ENCODE measurements at regions not wholly inside any gene's neighbourhood (a gene's known extent, or its start where the extent isn't known, plus 50 kb on each side); places are given as distances from the start of the nearest gene placed in this dataset.

- no peak for DNase-seq
Observed at GRCh38 chr20:60529149-60529548, 570.9 kb downstream of the CDH26 start.

- no peak for DNase-seq
Observed at GRCh38 chr20:60535211-60535610, 577.0 kb downstream of the CDH26 start.

- DNase-seq: no peak
Observed at GRCh38 chr20:60540591-60540990, 582.4 kb downstream of the CDH26 start.

GRCh38 chr20:60541991-60542390 is 583.8 kb downstream of the CDH26 start:
- no peak for DNase-seq

GRCh38 chr20:60543598-60543997 is 585.4 kb downstream of the CDH26 start:
- no peak for DNase-seq

GRCh38 chr20:60553095-60553494 is 594.9 kb downstream of the CDH26 start:
- no peak for DNase-seq

- no peak for DNase-seq
Observed at GRCh38 chr20:60558486-60558885, 600.3 kb downstream of the CDH26 start.

GRCh38 chr20:60559462-60559861 is 601.2 kb downstream of the CDH26 start:
- DNase-seq: peak; percentile 44

- no peak for DNase-seq
Observed at GRCh38 chr20:60561052-60561451, 602.8 kb downstream of the CDH26 start.

- DNase-seq: peak; percentile 53
Observed at GRCh38 chr20:60565083-60565482, 606.9 kb downstream of the CDH26 start.

- no peak for DNase-seq
Observed at GRCh38 chr20:60565551-60565950, 607.3 kb downstream of the CDH26 start.

- no peak for DNase-seq
Observed at GRCh38 chr20:60569116-60569515, 610.9 kb downstream of the CDH26 start.

GRCh38 chr20:60570481-60571277 is 612.5 kb downstream of the CDH26 start:
- no peak for DNase-seq

- DNase-seq: no peak
Observed at GRCh38 chr20:60573003-60573680, 614.9 kb downstream of the CDH26 start.

GRCh38 chr20:60576236-60576635 is 618.0 kb downstream of the CDH26 start:
- no peak for DNase-seq

GRCh38 chr20:60579941-60580515 is 621.8 kb downstream of the CDH26 start:
- DNase-seq: no peak

- no peak for DNase-seq
Observed at GRCh38 chr20:60581606-60582115, 623.4 kb downstream of the CDH26 start.

GRCh38 chr20:60583741-60584140 is 625.5 kb downstream of the CDH26 start:
- no peak for DNase-seq

- no peak for DNase-seq
Observed at GRCh38 chr20:60584221-60584620, 626.0 kb downstream of the CDH26 start.

- no peak for DNase-seq
Observed at GRCh38 chr20:60585651-60586050, 627.4 kb downstream of the CDH26 start.

- DNase-seq: peak; percentile 68
Observed at GRCh38 chr20:60586269-60587050, 628.2 kb downstream of the CDH26 start.

- DNase-seq: no peak
Observed at GRCh38 chr20:60587986-60588385, 629.8 kb downstream of the CDH26 start.

GRCh38 chr20:60589623-60590022 is 631.4 kb downstream of the CDH26 start:
- peak; percentile 59 for DNase-seq

All from right hindlimb (tissue), 1 donor.